Germinal center (tissue), 1 donor: ENCODE measurements at regions not wholly inside any gene's neighbourhood (a gene's known extent, or its start where the extent isn't known, plus 50 kb on each side); places are given as distances from the start of the nearest gene placed in this dataset.

ENCODE experiments used
- DNase-seq: peaks from one replicate; pipeline ENCODE4 v3.0.0; 2012; ENCODE audit warnings: mixed read lengths, low spot score

DNA sequence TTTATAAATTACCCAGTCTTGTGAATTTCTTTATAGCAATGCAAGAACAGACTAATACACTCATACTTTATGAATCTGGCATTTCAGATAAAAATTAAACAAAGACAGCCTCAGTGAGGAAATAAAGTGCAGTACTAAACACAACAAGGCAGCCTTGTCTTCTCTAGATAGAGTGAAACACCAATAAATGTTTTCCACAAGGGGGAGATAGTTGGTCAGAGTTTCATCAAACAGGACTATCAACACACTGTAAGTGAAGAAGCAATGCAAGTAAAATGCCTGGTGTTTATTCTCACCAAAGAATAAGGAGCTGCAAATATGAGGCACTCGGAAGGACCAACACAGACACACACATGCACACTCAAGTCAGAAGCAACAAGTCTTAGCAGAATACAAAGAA is 62.8 kb downstream of the FAM9B start:
- no peak for DNase-seq

DNA sequence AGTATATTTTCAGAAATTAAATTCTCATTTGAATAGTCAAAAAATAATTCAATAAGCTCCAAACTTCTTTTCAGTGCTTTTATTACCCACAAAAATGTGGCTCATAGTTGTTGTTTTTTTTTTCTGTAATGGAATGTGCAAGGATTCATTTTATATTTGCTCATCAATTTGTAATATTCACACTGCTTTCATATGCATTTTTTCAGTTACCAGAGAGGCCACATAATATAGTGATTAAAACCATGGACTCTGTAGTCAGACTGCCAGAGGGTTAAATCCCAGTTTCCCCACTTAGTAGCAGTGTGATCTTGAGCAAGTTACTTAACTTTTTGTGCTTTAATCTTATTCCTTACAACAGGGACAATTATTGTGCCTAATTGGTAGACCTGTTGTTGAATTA is 64.5 kb downstream of the FAM9B start:
- no peak for DNase-seq

DNA sequence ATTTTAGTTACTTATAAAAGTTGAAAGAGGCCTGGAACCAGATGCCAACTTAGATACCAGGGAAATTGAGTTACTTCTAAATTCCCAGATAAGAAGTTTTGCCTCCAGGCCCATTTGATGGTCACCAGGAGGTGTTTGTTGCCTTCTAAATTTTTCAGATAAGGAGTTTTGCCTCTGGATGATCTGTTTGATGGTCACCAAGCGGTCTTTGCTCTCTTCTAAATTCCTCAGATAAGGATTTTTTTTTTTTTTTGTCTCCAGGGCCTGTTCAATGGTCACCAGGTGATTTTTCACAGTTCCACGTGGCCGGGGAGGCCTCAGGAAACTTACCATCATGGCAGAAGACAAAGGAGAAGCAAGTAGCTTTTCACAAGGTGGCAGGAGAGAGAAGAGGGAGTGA is 66.5 kb downstream of the FAM9B start:
- no peak for DNase-seq

DNA sequence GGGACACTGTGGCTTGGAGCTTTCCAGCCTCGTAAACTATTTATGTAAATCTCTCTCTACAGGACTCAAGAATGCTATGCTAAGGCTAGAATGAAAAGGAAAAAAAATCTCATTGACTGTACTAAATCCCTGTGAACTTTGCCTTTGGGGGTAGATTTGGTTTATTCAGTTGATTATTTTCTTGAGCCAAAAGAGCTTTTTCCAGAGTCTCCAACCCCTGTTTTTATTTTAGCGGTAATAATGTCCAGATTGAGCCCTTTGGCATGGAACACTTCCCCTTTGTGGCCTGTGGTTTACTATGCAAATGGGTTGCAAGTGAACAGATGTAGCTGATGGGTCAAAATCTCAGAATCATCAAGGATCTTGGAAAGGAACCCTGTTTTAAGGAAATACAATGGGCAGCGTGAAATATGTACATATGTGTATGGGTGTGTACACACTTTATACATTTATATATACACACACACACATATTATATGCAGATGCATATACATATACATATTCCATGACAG is 72.9 kb downstream of the FAM9B start:
- DNase-seq: no peak

- DNase-seq: no peak
These were observed 78.4 kb downstream of the FAM9B start for GRCh38 chrX:8955511-8955910.

DNA sequence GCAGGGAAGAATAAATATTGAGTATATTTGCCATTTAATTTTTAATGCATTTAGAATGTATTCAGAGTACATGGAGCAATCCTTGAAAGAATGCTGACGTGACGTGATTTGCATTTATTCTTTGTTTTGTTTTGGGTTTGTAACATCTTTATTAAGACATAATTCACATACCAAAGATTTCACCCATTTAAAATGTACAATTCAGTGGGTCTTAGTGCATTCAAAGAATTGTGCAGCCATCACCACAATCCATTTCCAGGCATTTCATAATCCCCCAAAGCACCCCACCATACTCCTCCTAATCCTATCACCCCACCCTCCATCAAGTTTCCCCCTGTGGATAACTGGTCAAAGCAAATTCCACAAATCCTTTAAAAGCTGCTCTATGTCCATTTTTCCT is 87.4 kb downstream of the FAM9B start:
- no peak for DNase-seq

GRCh38 chrX:8939322-8939721 is 94.6 kb downstream of the FAM9B start:
- no peak for DNase-seq

- no peak for DNase-seq
These were observed 106.2 kb downstream of the FAM9B start for GRCh38 chrX:8927701-8928100.

DNA sequence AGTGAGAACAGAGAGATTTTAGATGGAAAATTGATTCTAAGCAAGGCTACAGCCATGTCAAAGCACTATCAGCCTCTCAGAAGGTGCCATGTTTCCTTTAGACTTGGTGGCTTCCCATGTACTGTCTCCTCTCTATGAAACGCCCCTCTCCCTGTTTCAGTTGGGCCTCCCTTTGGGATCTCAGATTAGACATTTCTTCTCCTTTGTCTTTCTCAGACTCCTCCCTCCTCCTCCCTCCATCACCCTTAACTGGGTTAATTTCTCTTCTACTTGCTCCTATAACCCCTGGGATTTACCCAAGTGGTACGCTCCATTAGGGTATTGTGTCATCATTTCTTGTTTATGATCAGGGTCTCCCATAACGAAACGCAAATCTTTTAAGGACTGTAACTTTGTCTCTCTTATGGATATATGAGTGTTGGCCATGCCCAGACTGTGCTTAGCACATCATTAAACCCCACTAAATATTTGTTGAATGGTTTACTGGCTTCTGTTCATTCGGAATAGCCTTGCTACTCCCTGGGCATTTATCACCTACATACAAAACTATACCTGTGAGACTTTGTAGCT is 106.8 kb downstream of the FAM9B start:
- no peak for DNase-seq

- DNase-seq: no peak
These were observed 112.3 kb downstream of the FAM9B start for GRCh38 chrX:8921615-8922014.

DNA sequence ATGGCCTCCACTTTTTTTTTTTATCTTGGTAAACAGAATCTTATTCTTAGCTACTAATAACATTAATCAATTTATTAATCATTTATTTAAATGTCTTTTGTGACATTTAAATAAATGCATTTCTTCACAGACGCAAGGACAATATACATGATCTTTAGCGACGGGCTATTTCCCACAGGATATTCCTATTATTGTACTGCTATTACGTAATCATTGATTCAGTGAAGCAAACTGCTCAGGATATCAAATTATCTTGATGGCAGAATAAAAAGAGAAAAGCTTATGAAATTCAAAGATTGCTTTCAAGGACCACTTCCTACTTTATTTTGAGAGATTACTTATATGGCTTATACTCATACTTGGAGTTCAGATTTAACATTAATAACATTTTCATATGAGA is 114.1 kb downstream of the FAM9B start:
- no peak for DNase-seq

DNA sequence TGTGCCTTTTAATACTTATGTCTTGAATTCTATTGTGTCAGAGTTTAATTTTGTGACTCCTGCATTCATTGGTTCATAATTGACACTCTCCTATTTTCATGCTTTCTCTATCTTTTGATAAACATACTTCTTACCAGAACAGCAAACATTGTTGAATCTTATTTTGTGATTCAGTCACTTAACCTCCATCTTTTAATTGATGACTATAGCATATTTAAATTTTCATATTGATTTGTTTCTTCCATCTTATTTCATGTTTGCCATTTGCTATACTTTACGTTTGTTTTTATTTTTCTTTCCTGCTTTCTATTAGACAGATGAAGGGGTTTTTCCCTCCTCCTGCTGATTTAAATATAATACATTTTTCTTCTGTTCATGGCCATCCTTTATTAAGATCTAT is 115.5 kb upstream of the FAM9A start:
- DNase-seq: no peak

DNA sequence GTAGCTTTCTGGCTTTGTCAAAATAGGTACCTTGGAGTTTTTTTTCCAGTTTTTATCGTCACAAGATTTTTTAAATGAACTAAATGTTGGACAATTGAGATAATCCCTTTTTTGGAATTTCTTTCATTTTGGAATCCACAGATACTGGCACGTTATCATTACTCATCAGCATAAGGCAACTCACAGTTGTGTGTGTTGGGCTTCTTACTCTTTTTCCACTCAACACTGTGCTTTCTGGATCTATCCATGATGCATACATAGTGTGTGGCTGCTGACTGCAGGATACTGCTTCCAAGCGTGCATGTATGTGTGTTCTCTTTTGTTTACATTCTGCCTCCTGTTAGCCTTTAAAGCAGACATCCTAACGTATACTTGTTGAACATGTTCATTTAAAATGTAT is 113.5 kb upstream of the FAM9A start:
- no peak for DNase-seq

DNA sequence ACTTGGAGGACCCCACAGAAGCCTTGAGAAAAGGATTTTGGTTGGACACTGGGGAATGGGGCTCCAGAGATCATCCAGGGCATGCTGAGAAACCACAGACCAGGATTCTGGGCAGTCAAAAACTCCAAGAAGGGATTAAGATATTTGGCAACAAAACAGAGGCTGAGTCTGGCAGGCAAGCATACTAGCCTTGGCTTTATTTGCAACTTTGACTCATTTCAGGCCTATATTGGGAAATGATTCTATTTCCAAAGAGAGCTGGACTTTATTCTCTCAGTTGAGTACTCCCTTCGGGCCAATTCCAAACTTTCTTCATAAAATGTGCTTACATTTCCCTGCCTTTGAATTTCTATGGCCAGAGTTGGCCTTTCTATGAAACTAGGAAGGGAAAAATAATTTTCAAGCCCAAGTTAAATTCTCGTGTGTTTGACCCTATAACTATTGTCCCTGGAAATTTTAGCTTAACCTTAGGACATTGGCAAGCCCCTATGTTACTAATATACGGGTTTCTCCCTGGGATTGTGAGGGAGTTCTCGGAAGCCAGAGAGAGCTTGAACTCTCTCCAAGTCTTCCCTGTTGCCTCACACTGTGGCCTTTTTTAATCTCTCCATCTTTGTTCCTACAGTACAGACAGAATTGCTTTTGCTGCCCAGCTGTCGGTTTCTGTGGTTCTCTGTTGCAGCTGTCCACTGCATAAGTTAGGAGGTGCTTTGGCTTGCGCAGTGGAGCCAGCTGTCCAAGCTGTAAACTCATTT is 112.6 kb upstream of the FAM9A start:
- DNase-seq: no peak

- DNase-seq: no peak
These were observed 106.5 kb upstream of the FAM9A start for GRCh38 chrX:8907688-8908087.

DNA sequence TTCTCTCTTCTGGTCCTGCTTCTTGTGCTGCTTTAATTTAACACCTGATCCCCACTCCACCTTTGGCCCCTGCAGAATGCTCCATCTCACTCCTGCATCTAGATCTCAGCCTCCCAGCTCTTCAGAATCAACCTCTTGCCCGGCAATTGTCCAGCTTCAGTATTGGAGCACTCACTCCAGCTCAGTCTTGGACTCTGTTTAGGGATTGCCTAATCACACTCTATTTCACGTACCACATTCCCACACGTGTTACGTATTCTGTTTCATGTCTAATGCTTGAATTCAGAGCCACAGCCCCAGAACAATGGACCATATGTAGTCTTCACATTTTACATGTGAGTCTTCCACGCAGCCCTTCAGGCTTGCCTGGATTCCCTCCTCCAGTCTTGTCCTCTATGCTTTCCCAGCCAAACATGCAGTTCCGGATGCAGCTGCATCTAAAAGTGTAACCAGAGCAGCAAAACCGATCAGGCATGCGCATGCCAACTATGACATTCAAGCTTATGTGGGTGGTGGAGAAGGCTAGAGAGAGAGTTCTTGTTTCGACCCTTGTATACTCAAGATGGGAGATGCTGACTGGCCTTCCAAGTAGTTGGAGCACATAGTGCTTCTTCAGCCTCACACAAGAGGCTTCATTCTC is 105.2 kb upstream of the FAM9A start:
- no peak for DNase-seq

DNA sequence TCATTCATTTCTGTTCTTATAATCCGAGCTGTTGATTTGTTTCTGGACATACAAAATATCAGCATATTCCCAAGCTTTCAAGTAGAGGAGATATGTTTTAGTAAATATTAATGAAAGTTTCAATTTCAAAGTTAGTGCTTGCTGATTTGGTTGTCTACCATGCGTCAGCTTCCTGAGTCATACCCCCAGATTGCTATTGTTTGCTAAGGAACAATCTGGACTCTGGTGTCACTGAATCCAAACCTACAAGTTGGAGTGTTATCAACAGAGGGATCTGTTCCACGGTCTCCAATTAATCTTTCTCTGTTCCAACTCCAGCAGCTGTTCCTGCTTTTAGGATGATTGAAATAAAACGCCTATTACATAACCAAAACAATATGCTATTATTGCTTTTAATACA is 96.1 kb upstream of the FAM9A start:
- DNase-seq: no peak

DNA sequence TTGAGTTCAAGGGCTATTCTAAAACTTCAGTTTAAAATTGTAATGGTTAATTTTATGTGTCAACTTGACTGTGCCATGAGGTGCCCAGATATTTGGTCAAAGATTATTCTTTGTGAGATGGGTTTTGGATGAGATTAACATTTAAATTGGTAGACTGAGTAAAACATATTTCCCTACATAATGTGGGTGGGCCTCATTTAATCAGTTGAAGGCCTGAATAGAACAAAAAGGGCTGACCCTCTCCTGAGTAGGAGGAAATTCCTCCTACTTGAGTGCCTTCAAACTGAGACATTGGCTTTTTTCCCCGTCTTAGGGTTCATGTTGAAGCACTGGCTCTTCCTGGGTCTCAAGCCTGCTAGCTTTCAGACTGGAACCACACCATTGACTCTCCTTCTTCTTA is 89.6 kb upstream of the FAM9A start:
- no peak for DNase-seq

GRCh38 chrX:8887004-8887403 is 85.8 kb upstream of the FAM9A start:
- DNase-seq: no peak

DNA sequence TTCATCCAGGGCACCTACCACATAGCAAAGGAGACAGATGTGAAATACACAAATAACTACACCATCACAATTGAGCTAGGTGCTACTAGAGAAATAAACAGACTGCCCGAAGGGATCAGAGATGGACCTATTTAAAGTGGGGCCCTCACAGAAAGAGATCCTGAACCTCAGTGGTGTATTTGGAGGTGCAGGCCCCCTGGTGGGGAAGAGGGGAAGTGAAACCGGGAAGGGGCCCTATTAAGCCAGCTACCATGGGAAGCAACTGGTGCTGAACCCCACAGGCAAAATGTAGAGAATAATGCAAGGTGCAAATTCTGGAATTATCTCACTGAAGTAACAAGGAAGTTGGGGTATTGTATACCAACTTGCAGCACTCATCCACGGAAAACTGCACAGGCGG is 78.6 kb upstream of the FAM9A start:
- peak; percentile 4 for DNase-seq

- DNase-seq: no peak
These were observed 72.8 kb upstream of the FAM9A start for GRCh38 chrX:8873956-8874355.

GRCh38 chrX:8873102-8873501 is 71.9 kb upstream of the FAM9A start:
- DNase-seq: no peak

DNA sequence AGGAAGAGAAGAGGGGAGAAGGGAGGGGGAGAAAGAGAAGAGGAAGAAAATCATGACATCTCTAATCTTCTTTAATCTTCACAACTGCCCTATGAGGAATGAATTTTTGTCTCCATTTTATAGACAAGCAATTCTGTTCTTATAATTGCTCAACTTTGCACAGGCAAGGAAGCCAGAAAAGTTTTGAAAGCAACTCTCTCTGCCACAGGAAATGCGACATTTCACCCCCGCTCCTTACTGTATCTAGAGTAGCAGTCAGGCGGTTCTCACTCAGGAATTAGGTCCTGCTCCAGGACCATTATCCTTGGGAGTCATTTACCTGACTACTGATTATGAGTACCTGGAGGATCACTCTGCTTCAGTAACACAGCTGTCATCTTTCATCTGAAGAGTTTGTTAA is 69.2 kb upstream of the FAM9A start:
- DNase-seq: no peak

DNA sequence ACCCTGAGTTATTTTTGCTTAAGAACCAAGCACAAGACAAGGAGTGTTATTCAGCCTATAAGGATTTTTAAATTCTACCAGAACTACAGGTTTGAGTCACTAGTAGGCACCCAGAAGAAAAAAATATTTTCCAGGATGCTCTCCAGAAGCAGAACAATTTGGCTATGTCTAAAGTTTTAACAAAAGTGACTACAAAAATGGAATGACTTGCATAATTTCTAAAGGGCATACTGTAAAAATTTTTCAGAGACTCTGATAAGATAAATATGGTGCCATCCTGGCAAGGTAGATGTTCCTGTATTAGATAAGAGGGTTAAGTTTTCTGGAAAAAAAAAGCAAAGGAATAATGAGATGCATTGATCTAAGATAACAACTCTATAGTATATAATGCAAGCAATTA is 68.6 kb upstream of the FAM9A start:
- no peak for DNase-seq
